Sigmoid colon (tissue), 6 donors: ENCODE measurements at regions not wholly inside any gene's neighbourhood (a gene's known extent, or its start where the extent isn't known, plus 50 kb on each side); places are given as distances from the start of the nearest gene placed in this dataset.

Experiments
- DNase-seq: peaks from one replicate; pipeline ENCODE4 v3.0.0-alpha.2; 2019
- H3K27ac ChIP-seq, 4 donors: fragments of 200-600 bp; sonication (generic); one replicate each; pipeline ENCODE4 v1.5.1; 2016 to 2019; ENCODE audit warnings: mild to moderate bottlenecking in 1 of 4
- H3K27me3 ChIP-seq, 3 donors: fragments of 200-600 bp; sonication (generic); one replicate each; pipeline ENCODE4 v1.5.1; 2019; ENCODE audit warnings: mild to moderate bottlenecking in 1 of 3
- H3K36me3 ChIP-seq, 4 donors: fragments of 200-600 bp; sonication (generic); one replicate each; pipeline ENCODE4 v1.5.1; 2016 to 2019
- H3K4me1 ChIP-seq, 4 donors: fragments of 200-600 bp; sonication (generic); one replicate each; pipeline ENCODE4 v1.5.1; 2017 to 2019
- H3K4me3 ChIP-seq, 4 donors: fragments of 200-600 bp; sonication (generic); one replicate each; pipeline ENCODE4 v1.5.1; 2017 to 2019; ENCODE audit warnings: mild to moderate bottlenecking in 2 of 4, moderate library complexity in 1 of 4
- H3K9me3 ChIP-seq, 4 donors: fragments of 200-600 bp in 3 of 4; sonication (generic) in 3 of 4; one replicate each; pipeline versions ENCODE4 v1.5.1 to v1.6.1; 2013 to 2019
- EP300 ChIP-seq, 4 donors: sonication (generic); formaldehyde crosslinking; IDR thresholded peaks; one replicate each; pipeline ENCODE4 v1.6.1; 2017; ENCODE audit warnings: antibody characterized with exemption in 4 of 4
- POLR2A ChIP-seq, 2 donors: fragments of 450-650 bp; IDR thresholded peaks; one replicate each; pipeline ENCODE4 v1.6.1; 2016; ENCODE audit warnings: antibody characterized with exemption in 2 of 2, mild to moderate bottlenecking in 2 of 2, moderate library complexity in 2 of 2
- POLR2AphosphoS5 ChIP-seq, 4 donors: sonication (generic); formaldehyde crosslinking; IDR thresholded peaks; one replicate each; pipeline ENCODE4 v1.6.1; 2017; ENCODE audit warnings: antibody characterized with exemption in 4 of 4
- WGBS, 2 donors: extraction: QIAGEN DNeasy Blood & Tissue Kit; methylation state at CpG; one replicate each; pipeline ENCODE4 v1.1.7; 2013; 5-methylcytosine and 5-hydroxymethylcytosine counted together
- intact Hi-C: fragments of 100-400 bp; cut with DNase I; formaldehyde crosslinking; loops from one replicate; pipeline ENCODE4 v1.15.1; 2023
- TF ChIP-seq, protein P1 (sequence below), 4 experiments: fragments of 450-650 bp in 3 of 4; fragments of 200-600 bp in 1 of 4; IDR thresholded peaks; one replicate each; pipeline ENCODE4 v1.5.1; 2016 to 2019; ENCODE audit warnings: antibody characterized with exemption in 4 of 4, mild to moderate bottlenecking in 3 of 4, moderate library complexity in 2 of 4
- donor health status: healthy with polysubstance abuse.
- donor health status: healthy.

DNA sequence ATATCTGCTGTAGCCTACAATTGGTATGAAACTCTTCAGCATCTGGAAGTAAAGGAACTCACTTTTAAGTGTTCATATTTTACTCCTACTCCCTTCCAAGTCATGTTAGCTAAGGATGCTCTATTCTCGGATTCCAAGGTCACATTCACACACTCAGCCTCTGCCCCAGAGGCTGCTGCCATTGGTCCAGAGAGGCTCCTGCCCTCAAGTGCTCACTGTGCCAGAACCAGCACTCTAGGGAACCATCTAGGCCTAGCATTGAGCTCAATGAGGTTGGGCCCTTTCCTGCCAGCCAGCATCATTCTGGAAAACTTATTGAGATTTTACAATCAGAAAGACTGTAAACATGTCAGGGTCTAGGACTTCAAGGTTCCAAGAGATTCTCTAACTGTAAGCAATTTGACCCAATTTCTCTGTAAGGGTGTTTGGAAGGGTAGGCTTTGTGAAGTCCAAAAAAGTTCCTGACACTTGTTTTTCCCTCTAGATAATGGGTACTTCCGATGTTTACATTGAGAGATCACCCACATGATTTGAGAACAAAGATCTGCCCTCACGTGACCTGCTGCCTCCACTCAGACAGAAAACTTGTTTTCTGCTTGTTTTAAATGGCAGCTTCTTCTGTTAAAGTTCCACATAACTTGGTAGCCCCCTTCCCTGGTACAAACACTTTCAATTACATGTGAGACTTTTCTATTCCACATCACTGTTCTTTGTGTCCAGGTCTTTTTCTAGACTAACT is 94.9 kb downstream of the MAB21L3 start:
- no peaks in the 10 kb centered on the region for H3K4me1 ChIP-seq
- 78 to 85% methylated on average over 3 of the region's 3 CpGs for WGBS, 2 donors
- H3K36me3 ChIP-seq, result no peaks in the 10 kb centered on the region
- H3K27ac ChIP-seq, result no peak overlapping the region
- no peak overlapping the region for H3K4me3 ChIP-seq
- intact Hi-C loops, result no loop called here
- DNase-seq, result no peak
- TF ChIP-seq, protein P1, sequence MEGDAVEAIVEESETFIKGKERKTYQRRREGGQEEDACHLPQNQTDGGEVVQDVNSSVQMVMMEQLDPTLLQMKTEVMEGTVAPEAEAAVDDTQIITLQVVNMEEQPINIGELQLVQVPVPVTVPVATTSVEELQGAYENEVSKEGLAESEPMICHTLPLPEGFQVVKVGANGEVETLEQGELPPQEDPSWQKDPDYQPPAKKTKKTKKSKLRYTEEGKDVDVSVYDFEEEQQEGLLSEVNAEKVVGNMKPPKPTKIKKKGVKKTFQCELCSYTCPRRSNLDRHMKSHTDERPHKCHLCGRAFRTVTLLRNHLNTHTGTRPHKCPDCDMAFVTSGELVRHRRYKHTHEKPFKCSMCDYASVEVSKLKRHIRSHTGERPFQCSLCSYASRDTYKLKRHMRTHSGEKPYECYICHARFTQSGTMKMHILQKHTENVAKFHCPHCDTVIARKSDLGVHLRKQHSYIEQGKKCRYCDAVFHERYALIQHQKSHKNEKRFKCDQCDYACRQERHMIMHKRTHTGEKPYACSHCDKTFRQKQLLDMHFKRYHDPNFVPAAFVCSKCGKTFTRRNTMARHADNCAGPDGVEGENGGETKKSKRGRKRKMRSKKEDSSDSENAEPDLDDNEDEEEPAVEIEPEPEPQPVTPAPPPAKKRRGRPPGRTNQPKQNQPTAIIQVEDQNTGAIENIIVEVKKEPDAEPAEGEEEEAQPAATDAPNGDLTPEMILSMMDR (IDR thresholded peaks at IDR 0.05), result no peak
- TF ChIP-seq POLR2AphosphoS5 (IDR thresholded peaks at IDR 0.05) (no peak), EP300 (IDR thresholded peaks at IDR 0.05) (no peak), POLR2A (IDR thresholded peaks at IDR 0.05) (no peak)
- H3K9me3 ChIP-seq, result no peaks in the 10 kb centered on the region
- no peaks in the 10 kb centered on the region for H3K27me3 ChIP-seq

- DNase-seq, result no peak
- Histone ChIP-seq H3K27me3 (no peaks in the 10 kb centered on the region), H3K4me1 (no peaks in the 10 kb centered on the region), H3K4me3 (no peak overlapping the region), H3K27ac (no peak overlapping the region), H3K9me3 (no peaks in the 10 kb centered on the region), H3K36me3 (no peaks in the 10 kb centered on the region)
- intact Hi-C loops, result no loop called here
- WGBS, 2 donors, result 15 to 61% methylated on average over 4 of the region's 4 CpGs
- TF ChIP-seq POLR2AphosphoS5 (IDR thresholded peaks at IDR 0.05) (no peak), EP300 (IDR thresholded peaks at IDR 0.05) (no peak)
Measured at GRCh38 chr1:116207126-116207735, 96.0 kb downstream of the MAB21L3 start.

GRCh38 chr1:116208136-116208535 is 96.9 kb downstream of the MAB21L3 start:
- no peak overlapping the region for H3K27ac ChIP-seq
- no peak for DNase-seq
- WGBS, 2 donors, result 88 to 92% methylated on average over 6 of the region's 6 CpGs
- H3K36me3 ChIP-seq, result no peaks in the 10 kb centered on the region
- no peaks in the 10 kb centered on the region for H3K4me1 ChIP-seq
- intact Hi-C loops, result no loop called here
- TF ChIP-seq EP300 (IDR thresholded peaks at IDR 0.05), result no peak
- no peak for TF ChIP-seq POLR2A (IDR thresholded peaks at IDR 0.05)
- no peak for TF ChIP-seq POLR2AphosphoS5 (IDR thresholded peaks at IDR 0.05)
- TF ChIP-seq, protein P1 (IDR thresholded peaks at IDR 0.05), result no peak
- H3K9me3 ChIP-seq, result no peaks in the 10 kb centered on the region
- no peak overlapping the region for H3K4me3 ChIP-seq
- H3K27me3 ChIP-seq, result no peaks in the 10 kb centered on the region

GRCh38 chr1:116211294-116211693 is 100.1 kb downstream of the MAB21L3 start:
- no peak for TF ChIP-seq EP300 (IDR thresholded peaks at IDR 0.05)
- no peak for TF ChIP-seq POLR2AphosphoS5 (IDR thresholded peaks at IDR 0.05)
- TF ChIP-seq, protein P1 (IDR thresholded peaks at IDR 0.05), result no peak
- intact Hi-C loops, result no loop called here
- 18 to 57% methylated on average over 5 of the region's 5 CpGs for WGBS, 2 donors
- Histone ChIP-seq H3K4me3 (no peak overlapping the region), H3K36me3 (no peaks in the 10 kb centered on the region), H3K4me1 (no peaks in the 10 kb centered on the region), H3K27me3 (no peaks in the 10 kb centered on the region), H3K27ac (no peak overlapping the region), H3K9me3 (no peaks in the 10 kb centered on the region)
- DNase-seq, result no peak

- H3K4me3 ChIP-seq, result no peak overlapping the region
- H3K27ac ChIP-seq, result no peak overlapping the region
- no peak for DNase-seq
- no peaks in the 10 kb centered on the region for H3K36me3 ChIP-seq
- H3K4me1 ChIP-seq, result no peaks in the 10 kb centered on the region
- H3K9me3 ChIP-seq, result no peaks in the 10 kb centered on the region
- WGBS, 2 donors, result 88 to 91% methylated on average over 6 of the region's 6 CpGs
- TF ChIP-seq EP300 (IDR thresholded peaks at IDR 0.05) (no peak), POLR2A (IDR thresholded peaks at IDR 0.05) (no peak), POLR2AphosphoS5 (IDR thresholded peaks at IDR 0.05) (no peak)
- TF ChIP-seq, protein P1 (IDR thresholded peaks at IDR 0.05), result no peak
- H3K27me3 ChIP-seq, result no peaks in the 10 kb centered on the region
- intact Hi-C loops, result no loop called here
Measured at GRCh38 chr1:116218922-116219321, 107.7 kb downstream of the MAB21L3 start.
